ENCODE measurements at regions not wholly inside any gene's neighbourhood (a gene's known extent, or its start where the extent isn't known, plus 50 kb on each side); places are given as distances from the start of the nearest gene placed in this dataset.
"Not testable (repeated sequence)": the region's sequence is repeated elsewhere in the genome, so short reads cannot be mapped to it uniquely, and the experiment has no call there.

DNA sequence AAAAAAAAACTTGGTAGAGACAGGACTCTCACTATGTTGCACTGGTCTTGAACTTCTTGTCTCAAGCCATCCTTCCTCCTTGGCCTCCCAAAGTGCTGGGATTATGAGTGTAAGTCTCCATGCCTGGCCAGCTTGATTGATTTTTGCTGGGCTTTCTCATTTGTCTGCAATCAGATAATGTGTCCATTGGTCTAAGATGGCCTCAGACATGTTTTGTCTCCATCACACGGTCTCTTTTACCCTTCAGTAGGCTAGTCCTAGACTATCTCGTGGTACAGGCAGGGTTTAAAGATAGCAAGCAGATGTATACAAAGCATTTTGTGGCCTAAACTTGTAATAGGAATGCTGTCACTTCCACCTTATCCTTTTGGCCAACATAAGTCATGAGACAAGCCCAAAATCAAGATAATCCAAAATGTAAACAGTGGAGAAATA lies 289.1 kb downstream of the TFAP2B start:
- in situ Hi-C loops (cut with HindIII; ENCODE audit: low sequenced_read_pairs): no loop called here
- DNase-seq (ENCODE audit: low spot score): no peak

GRCh38 chr6:51108563-51109234 lies 290.0 kb downstream of the TFAP2B start:
- DNase-seq (ENCODE audit: low spot score): no peak
- in situ Hi-C loops (cut with HindIII; ENCODE audit: low sequenced_read_pairs): no loop called here

DNA sequence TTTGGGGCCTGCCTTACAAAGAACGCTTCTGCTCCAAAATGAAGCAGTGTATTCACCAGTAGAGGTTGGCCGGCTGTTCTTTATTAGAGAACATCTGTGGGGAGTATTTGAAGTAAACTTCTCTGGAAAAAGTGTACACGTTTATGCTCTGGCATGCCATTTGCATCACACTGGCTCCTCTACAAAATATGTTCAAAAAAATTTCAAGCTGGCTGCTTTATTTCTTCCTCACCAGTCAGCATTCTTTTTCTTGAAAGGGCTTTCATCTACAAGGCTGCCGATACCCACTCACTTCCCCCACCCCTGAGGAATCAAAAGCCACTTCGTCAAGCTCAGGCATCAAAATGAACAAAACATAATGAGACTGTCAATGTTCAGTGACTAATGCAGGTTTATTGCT lies 294.1 kb downstream of the TFAP2B start:
- DNase-seq (ENCODE audit: low spot score): no peak

DNA sequence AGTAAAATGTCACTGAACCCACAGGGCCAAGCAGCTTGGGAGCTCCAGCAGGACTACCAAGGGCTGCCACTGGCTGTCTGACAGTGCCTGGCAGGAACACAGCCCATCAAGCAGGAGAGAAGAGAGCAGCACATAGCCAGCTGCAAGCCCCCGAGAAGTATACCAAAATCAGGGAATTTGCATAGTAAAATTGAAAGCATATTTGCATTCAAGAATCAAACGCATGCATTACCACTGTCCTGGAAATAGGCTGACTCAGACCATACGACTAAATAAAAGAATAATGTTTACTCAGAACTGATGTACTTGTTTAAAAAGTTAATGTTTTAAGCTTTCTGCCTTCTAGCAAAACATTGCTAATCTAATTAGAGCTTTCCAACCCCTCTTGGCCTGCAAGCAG lies 298.1 kb downstream of the TFAP2B start:
- in situ Hi-C loops (cut with HindIII; ENCODE audit: low sequenced_read_pairs): no loop called here
- DNase-seq (ENCODE audit: low spot score): no peak

More for the DNA sequence above, 294.1 kb downstream of the TFAP2B start:
- in situ Hi-C loops (cut with HindIII; ENCODE audit: low sequenced_read_pairs): no loop called here

- in situ Hi-C loops (cut with HindIII; ENCODE audit: low sequenced_read_pairs): no loop called here
- no peak for DNase-seq (ENCODE audit: low spot score)
These were observed 300.1 kb downstream of the TFAP2B start for GRCh38 chr6:51118792-51119191.

GRCh38 chr6:51120016-51120415 lies 301.3 kb downstream of the TFAP2B start:
- in situ Hi-C loops (cut with HindIII; ENCODE audit: low sequenced_read_pairs): no loop called here
- DNase-seq (ENCODE audit: low spot score): no peak

DNA sequence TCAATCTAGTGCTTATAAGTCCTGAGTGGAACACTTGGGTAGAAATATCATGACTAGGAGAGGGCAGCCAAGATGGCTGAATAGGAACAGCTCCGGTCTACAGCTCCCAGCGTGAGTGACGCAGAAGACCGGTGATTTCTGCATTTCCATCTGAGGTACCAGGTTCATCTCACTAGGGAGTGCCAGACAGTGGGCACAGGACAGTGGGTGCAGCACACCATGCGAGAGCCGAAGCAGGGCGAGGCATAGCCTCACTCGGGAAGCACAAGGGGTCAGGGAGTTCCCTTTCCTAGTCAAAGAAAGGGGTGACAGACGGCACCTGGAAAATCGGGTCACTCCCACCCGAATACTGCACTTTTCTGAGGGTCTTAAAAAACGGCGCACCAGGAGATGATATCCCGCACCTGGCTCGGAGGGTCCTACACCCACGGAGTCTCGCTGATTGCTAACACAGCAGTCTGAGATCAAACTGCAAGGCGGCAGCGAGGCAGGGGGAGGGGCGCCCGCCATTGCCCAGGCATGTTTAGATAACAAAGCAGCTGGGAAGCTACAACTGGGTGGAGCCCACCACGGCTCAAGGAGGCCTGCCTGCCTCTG lies 302.8 kb downstream of the TFAP2B start:
- DNase-seq (ENCODE audit: low spot score); in situ Hi-C loops (cut with HindIII; ENCODE audit: low sequenced_read_pairs): not testable (repeated sequence)

DNA sequence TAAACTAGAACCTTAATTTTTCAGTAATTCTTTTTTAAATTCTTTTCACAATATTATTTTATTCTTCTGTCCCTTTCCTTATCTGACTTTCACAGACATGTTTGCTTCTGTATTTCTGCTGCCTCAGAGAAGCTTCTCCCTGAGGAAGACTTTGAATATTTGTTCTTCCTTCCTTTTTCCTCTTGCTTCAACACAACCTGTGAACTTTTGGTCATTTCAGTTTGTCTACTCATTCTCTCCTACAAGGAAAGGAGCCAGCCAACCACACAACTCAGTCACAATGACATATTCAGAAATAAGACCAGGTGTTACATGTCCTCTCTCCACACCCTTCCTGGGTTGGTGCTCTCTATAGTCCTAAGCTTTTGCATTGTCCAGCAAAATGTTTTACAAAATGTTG lies 310.4 kb downstream of the TFAP2B start:
- no peak for DNase-seq (ENCODE audit: low spot score)
- in situ Hi-C loops (cut with HindIII; ENCODE audit: low sequenced_read_pairs): no loop called here

- DNase-seq (ENCODE audit: low spot score): no peak
- in situ Hi-C loops (cut with HindIII; ENCODE audit: low sequenced_read_pairs): no loop called here
These were observed 319.1 kb downstream of the TFAP2B start for GRCh38 chr6:51137777-51138176.

DNA sequence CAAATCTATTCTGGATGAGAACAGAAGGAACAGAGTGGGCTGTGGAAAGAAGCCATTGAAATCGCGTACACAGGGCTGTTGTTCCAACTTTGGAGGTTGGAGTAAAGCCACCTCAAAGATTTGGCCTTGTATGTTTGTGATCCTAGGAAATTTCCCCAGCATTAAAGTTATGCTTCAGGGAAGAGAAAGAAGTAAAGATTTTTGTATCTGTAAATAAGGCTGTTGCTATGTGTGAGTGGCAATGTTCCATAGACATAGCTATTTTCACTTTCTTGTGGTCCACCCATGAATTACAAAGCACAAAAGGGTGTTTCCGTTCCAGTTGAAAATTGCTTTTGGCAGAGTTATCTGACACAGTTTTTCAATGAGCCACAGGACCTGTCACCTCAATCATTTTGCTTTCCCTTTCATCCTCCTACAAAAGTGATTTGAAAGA lies 321.3 kb downstream of the TFAP2B start:
- peak; percentile 7 for DNase-seq (ENCODE audit: low spot score)
- in situ Hi-C loops (cut with HindIII; ENCODE audit: low sequenced_read_pairs): no loop called here

DNA sequence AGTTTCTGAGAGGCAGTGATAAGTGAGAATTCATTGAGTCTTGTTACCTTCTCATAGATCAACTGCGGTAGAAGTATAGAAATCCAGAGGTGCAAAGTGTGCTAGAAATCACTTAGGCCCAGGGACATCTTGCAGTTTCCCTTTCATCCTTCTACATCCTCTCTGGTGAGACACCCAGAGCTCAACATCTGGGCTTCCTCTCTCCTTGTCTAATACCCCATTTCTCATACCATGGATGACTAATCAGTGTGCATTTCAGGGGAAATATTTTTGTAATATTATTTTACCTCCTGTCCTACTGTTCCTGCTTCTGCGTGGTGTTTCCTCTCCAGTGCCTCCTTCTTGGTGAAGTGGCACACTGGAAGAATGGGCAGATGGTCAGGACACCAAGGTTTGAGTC lies 322.4 kb downstream of the TFAP2B start:
- in situ Hi-C loops (cut with HindIII; ENCODE audit: low sequenced_read_pairs): no loop called here
- DNase-seq (ENCODE audit: low spot score): no peak

GRCh38 chr6:51147756-51148155 lies 329.1 kb downstream of the TFAP2B start:
- no peak for DNase-seq (ENCODE audit: low spot score)
- in situ Hi-C loops (cut with HindIII; ENCODE audit: low sequenced_read_pairs): no loop called here

DNA sequence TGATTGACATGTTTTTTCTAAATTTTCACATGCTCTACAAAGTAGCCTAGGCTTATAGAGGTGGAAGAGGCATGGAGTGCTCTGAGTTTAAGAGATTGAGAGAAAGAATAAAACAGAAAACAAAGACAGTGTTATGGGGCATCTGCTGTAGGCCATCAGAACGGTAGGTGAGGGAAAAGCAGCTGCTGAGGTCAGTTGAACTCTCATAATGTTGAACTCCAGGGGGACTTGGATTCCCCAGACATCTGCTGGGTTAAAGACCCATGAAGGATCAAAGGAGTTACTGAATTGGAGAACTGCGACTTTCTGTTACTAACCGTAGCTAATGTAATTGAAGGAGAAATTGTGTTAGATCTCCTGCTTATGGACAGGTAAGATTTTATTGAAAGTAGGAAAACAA lies 333.9 kb downstream of the TFAP2B start:
- DNase-seq (ENCODE audit: low spot score): no peak
- in situ Hi-C loops (cut with HindIII; ENCODE audit: low sequenced_read_pairs): no loop called here

DNA sequence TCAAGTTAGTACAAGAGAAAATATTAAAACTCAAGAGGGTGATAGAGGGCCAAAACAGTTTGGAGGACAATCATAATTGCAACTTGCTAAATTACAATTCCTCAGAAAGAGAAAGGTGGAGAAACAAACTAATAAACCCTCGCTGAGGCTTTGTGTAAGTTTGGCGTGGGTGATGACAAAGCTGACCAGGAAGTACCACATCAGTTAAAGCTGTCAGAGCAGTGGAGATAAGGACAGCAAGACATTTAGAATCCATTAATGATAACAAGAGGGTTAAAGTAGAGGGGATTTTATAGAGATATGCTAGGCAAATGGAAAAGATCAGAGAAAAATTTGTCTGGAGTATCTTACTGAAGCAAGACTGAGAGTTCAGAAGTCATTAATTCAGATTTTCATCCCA lies 334.4 kb downstream of the TFAP2B start:
- no peak for DNase-seq (ENCODE audit: low spot score)
- in situ Hi-C loops (cut with HindIII; ENCODE audit: low sequenced_read_pairs): no loop called here

DNA sequence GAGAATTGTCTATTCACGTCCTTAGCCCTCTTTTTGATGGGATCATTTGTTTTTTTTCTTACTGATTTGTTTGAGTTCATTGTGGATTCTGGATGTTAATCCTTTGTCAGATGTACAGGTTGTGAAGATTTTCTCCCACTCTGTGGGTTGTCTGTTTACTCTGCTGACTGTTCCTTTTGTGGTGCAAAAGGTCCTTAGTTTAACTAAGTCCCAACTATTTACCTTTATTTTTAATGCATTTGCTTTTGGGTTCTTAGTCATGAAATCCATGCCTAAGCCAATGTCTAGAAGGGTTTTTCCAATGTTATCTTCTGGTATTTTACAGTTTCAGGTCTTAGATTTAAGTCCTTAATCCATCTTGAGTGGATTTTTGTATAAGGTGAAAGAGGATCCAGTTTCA lies 336.3 kb downstream of the TFAP2B start:
- DNase-seq (ENCODE audit: low spot score); in situ Hi-C loops (cut with HindIII; ENCODE audit: low sequenced_read_pairs): not testable (repeated sequence)

DNA sequence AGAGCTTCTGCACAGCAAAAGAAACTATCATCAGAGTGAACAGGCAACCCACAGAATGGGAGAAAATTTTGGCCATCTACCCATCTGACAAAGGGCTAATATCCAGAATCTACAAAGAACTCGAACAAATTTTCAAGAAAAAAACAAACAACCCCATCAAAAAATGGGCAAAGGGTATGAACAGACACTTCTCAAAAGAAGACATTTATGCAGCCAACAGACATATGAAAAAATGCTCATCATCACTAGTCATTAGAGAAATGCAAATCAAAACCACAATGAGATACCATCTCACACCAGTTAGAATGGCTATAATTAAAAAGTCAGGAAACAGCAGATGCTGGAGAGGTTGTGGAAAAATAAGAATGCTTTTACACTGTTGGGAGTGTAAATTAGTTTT lies 340.6 kb downstream of the TFAP2B start:
- in situ Hi-C loops (cut with HindIII; ENCODE audit: low sequenced_read_pairs); DNase-seq (ENCODE audit: low spot score): not testable (repeated sequence)

DNA sequence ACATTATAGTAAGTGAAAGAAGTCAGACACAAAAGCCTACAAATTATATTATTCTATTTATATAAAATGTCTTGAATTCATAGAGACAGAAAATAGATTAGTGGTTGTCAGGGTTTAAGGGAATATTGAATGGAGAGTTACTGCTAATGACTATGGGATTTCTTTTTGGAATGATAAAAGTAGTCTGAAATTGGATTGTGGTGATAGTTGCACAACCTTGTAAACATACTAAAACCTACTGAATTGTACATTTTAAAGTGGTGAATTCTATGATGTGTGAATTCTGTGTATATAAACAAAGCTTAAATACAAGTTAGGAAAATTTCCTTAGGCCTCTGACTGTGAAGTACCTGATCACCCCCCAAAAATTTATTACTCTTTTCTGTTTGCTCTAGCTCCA lies 343.1 kb downstream of the TFAP2B start:
- in situ Hi-C loops (cut with HindIII; ENCODE audit: low sequenced_read_pairs): no loop called here
- no peak for DNase-seq (ENCODE audit: low spot score)

DNA sequence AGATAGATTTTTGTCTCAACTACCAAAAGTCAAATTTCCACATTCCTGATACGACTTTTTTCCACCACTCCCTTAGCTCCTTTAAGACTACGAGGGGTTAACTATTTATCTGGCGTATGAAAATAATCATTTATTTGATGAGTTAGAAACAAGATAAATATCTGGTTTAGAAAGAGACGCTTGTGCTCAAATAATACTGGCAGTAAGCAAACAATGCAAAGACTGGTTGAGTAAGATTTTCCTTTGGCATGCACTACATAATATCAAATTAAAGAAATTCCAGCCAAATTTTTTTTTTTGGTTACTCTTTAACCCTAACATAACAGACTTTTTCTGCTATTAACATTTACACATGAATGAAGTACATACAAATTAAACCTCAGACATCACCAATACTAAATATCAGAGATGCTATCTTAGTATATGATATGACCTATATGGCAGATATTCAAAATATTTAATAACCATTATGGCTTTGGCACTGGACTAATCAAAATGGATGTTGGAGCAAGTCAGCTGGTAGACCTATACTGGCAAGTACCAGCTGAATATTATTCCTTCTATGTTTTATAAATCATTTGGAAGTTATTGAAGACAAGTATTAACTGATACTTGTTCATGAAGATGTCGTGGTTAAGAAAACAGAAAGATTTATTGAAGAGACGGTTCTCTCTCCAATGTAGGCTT lies 345.3 kb downstream of the TFAP2B start:
- in situ Hi-C loops (cut with HindIII; ENCODE audit: low sequenced_read_pairs): no loop called here
- no peak for DNase-seq (ENCODE audit: low spot score)

GRCh38 chr6:51166914-51167313 lies 348.2 kb downstream of the TFAP2B start:
- no peak for DNase-seq (ENCODE audit: low spot score)
- in situ Hi-C loops (cut with HindIII; ENCODE audit: low sequenced_read_pairs): no loop called here

DNA sequence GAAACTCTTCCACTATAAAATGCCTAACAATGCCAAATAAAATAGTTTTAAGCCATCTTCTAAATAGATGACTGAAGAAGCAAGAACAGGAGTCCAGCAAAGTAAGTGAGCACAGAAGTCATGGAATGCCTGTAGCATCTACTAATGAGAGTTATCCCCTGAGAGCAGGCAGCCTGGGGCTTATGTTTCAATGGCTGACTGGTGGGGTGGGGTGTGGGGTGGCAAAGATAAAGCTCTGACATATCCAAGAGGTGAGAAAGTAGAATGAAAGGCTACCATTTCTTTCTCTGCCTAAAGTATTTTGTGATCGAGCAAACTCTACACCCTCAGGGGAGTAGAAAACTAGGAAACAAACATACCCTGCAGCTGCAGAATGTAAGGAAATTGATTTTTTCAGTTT lies 348.8 kb downstream of the TFAP2B start:
- in situ Hi-C loops (cut with HindIII; ENCODE audit: low sequenced_read_pairs): no loop called here
- DNase-seq (ENCODE audit: low spot score): no peak

GRCh38 chr6:51182827-51183226 lies 364.2 kb downstream of the TFAP2B start:
- in situ Hi-C loops (cut with HindIII; ENCODE audit: low sequenced_read_pairs): no loop called here
- DNase-seq (ENCODE audit: low spot score): no peak
